HG03175 (cell line): ENCODE measurements at regions not wholly inside any gene's neighbourhood (a gene's known extent, or its start where the extent isn't known, plus 50 kb on each side); places are given as distances from the start of the nearest gene placed in this dataset.
"Not testable (repeated sequence)": the region's sequence is repeated elsewhere in the genome, so short reads cannot be mapped to it uniquely, and the experiment has no call there.

ENCODE experiments used
- ATAC-seq: cut with Tn5 transposase; IDR thresholded peaks from one replicate; pipeline ENCODE4 v1.9.1; 2021; ENCODE audit warnings: mild to moderate bottlenecking, moderate library complexity; ENCODE audit not compliant: unreplicated experiment

- ATAC-seq: no peak
Observed at GRCh38 chr12:28689398-28690175, 459.5 kb upstream of the FAR2 start.

DNA sequence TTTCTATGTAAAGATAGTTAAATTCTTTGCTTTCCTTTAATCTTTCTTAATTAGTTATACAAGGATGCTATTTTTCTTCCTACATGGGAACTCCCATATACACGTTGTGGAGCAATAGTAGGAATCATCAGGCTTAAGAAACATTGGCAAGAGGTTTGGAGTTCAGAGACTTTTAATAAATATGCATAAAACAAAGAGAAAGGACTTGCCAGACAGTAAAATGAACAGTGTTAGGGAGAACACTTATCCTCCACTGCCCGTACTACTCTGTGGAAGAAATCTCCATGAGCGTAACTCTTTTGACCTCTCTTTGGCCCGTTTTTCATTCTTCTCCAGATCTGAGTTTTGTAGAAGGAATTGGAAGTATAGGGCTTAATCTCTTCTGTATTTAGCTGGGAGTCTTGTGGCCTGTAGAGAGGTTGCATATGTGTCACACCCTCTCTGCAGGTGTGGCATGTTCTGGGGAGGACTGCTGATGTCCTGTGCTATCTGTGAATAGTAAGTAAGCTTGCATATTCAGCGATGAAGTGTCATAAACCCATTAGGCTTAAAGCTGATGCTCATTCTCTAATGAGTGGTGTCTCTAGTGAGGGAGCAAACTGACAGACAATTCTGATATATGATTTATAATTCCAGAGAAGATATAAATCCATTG, 455.4 kb upstream of the FAR2 start:
- ATAC-seq: no peak

- ATAC-seq: no peak
Observed at GRCh38 chr12:28698553-28698952, 450.5 kb upstream of the FAR2 start.

- ATAC-seq: no peak
Observed at GRCh38 chr12:28699029-28699428, 450.0 kb upstream of the FAR2 start.

- no peak for ATAC-seq
Observed at GRCh38 chr12:28700161-28700560, 448.9 kb upstream of the FAR2 start.

- no peak for ATAC-seq
Observed at GRCh38 chr12:28704477-28705169, 444.5 kb upstream of the FAR2 start.

- no peak for ATAC-seq
Observed at GRCh38 chr12:28708918-28709371, 440.1 kb upstream of the FAR2 start.

DNA sequence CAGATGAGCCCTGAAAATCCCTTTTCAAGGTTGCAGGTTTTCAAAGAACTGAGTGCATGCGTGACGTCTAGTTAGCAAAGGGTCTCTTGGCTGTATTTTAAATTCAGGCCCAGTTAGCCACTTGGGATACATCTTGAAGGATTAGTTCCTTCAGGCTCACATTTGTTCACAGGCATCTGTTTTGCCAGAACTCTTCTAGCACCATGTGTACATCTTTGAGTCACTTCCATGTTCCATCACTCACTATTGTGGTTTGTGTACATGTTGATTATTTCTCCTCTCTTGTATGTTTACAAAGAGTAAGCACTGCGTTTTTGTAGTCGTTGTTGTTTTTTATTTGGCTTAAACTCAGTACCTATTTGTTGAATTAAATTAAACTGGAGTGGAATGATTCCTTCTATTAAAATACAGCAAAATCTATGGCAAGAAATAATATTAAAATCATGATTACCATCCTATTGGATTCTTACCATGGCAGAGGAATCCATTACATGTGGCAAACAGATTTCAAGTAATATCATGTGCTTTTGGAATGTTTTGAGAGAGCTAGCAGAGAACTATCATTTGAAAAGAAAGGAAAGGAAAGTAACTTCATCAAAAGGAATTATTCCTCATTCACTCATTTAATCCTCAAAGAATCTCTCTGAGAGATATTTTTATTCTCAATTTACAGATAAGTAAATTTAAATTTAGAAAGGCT, 438.9 kb upstream of the FAR2 start:
- no peak for ATAC-seq

GRCh38 chr12:28710882-28711281, 438.2 kb upstream of the FAR2 start:
- no peak for ATAC-seq

DNA sequence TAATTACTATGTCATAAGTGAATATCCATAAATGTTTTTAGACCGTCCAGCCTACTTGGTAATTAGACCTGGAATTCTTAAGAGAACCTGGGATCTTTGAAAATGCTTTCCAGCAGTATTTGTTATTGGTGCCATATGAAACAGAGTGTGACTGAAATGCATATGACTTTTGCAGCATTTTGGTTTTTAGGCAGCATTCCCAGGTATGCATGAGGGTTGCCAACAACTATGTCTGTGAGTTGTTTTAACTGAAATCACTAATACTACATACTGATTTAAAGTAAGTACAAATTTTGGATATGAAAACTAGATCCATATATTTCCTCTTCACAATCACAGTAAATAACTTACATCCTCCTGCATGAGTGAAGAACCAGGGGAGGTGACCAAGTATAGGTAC, 437.7 kb upstream of the FAR2 start:
- no peak for ATAC-seq

GRCh38 chr12:28742791-28743190, 406.3 kb upstream of the FAR2 start:
- ATAC-seq: no peak

DNA sequence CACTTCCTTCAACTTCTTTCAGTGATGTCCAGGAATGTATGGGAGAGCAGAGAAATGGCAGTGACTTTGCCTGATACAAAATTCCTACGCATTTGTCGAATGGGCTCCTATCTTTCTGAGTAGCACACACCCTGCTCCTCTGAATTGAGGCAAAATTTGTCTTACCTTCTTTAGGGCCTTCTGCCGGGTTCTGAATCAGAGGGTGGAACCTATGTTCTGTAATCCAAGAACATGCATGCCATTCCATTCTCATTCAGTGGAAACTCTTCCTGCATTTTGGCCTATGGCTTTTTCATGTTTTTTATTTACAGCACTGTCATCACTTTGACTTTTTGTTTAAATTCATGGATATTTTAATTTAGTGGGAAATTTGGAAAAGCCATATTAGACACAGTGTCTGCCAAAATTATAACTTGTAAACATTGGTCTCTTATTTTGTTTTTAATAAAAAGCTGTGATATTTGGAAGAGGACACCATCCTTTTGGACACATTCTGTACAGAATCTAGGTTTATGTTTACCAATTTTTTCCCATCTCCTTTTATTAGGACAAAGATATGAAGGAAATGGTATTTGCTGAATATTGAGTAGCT, 402.2 kb upstream of the FAR2 start:
- ATAC-seq: no peak

DNA sequence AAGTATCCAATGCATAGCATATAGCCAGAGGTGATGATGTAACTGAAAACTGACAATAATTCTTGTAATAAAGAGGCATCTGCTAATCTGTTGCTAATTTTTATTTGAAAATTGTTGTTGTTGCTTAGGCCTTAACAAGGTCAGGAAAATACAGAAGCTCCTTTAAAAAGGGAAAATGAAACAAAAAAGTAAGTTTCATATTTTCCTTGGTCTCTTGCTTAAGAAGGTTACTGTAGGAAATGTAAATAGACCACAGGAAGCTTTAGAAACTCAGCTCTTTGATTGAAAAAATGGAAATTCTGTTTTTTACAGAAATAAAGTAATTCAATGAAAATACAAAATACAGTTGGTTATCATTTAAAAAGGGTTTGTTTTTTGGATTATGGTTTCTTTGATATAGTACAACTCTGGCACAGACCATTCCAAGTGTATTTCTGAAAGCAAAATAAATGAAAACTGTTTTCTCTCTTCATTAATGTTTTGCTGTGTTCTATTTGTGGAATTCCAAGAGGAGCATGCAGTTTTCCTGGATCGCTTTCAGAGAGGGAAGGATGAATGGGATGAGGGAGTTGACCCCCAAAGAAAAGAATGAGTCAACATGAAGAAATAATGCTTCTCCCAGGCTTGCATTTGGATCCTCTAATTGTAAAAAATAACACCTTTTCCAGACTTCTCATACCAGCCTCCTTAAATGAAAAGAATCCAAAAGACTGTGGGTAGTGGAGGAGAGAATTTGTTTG, 398.0 kb upstream of the FAR2 start:
- no peak for ATAC-seq

DNA sequence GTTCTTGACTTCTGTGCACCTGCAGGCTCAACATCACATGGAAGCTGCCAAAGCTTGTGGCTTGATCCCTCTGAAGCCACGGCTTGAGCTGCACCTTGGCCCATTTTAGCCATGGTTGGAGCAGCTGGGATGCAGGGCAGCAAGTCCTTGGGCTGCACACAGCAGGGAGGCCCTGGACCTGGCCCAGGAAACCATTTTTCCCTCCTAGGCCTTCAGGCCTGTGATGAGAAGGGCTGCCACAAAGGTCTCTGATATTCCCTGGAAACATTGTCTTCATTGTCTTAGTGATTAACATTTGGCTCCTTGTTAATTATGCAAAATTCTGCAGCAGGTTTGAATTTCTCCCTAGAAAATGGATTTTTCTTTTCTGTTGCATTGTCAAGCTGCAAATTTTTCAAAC, 394.1 kb upstream of the FAR2 start:
- ATAC-seq: no peak

GRCh38 chr12:28759333-28759732, 389.7 kb upstream of the FAR2 start:
- ATAC-seq: no peak

DNA sequence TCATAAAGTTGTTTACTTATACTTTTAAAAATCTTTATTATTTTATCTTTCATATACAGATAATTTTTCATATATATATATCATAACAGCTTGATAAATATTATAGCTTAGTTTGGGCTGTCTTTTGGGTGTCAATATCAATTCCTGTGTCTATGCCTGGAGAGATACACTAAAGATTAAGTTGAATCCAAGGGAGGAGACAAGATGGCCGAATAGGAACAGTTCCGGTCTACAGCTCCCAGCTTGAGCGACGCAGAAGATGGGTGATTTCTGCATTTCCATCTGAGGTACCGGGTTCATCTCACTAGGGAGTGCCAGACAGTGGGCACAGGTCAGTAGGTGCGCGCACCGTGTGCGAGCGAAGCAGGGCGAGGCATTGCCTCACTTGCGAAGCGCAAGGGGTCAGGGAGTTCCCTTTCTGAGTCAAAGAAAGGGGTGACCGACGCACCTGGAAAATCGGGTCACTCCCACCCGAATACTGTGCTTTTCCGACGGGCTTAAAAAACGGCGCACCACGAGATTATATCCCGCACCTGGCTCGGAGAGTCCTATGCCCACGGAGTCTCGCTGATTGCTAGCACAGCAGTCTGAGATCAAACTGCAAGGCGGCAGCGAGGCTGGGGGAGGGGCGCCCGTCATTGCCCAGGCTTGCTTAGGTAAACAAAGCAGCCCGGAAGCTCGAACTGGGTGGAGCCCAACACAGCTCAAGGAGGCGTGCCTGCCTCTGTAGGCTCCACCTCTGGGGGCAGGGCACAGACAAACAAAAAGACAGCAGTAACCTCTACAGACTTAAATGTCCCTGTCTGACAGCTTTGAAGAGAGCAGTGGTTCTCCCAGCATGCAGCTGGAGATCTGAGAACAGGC, 388.8 kb upstream of the FAR2 start:
- not testable (repeated sequence) for ATAC-seq

- not testable (repeated sequence) for ATAC-seq
Observed at GRCh38 chr12:28761897-28762296, 387.2 kb upstream of the FAR2 start.

DNA sequence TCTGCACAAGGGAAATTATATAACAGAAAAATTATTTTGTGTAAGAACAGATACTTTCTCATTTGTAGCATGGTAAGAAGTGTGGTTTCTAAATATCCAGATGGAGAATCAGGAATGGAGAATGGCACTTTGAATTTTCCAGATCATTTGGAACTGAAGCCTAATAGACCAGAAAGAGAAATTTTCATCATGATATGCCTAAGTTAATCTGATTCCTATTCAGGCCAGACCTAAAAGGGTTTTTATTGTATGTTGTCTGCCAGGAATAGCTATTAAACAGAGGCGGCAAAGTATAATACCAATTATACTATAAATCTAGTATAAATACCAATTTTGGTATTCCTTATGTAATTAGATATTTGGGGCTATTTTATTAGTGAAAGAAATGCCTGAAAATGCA, 382.7 kb upstream of the FAR2 start:
- no peak for ATAC-seq

DNA sequence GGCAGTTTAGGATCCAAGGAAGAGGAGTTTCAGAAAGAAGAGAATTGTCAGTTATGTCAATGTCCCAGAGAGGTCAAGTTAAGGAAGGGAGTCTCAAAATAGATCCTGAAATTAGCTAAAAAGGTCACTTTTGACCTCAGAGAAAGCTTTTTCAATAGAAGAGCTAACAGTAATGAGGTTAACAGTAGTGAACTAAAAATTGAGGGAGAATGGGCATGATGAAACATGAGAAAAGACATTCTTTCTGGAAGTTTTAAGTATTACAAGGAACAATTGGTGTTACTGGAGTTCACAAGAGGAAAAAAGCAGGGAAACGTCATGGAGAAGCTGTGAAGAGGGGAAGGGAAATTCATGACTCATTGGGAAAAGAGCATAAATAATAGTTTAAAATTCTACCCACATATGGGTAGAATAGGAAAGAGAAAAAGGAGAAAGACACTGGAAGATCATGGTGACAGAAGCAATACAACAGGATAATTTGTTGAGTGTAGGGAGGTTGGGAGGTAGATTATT, 381.2 kb upstream of the FAR2 start:
- ATAC-seq: no peak
